ENCODE measurements at regions not wholly inside any gene's neighbourhood (a gene's known extent, or its start where the extent isn't known, plus 50 kb on each side); places are given as distances from the start of the nearest gene placed in this dataset.

- no peak for DNase-seq (ENCODE audit: low read depth, low spot score)
- ChIA-PET POLR2A (no interaction called here), CTCF (no interaction called here)
- no peak overlapping the region for H3K4me3 ChIP-seq (ENCODE audit: low read depth, low read length)
- no peak for TF ChIP-seq CTCF (IDR thresholded peaks at IDR 0.05; ENCODE audit: insufficient read depth, low read length, missing control alignments)
Measured at GRCh38 chr2:22485486-22485885, 899.5 kb upstream of the KLHL29 start.

- ChIA-PET POLR2A (no interaction called here), CTCF (no interaction called here)
- no peak for TF ChIP-seq CTCF (IDR thresholded peaks at IDR 0.05; ENCODE audit: insufficient read depth, low read length, missing control alignments)
- H3K4me3 ChIP-seq (ENCODE audit: low read depth, low read length), result no peak overlapping the region
- DNase-seq (ENCODE audit: low read depth, low spot score), result no peak
Measured at GRCh38 chr2:22486343-22486742, 898.6 kb upstream of the KLHL29 start.

GRCh38 chr2:22487036-22487435, 897.9 kb upstream of the KLHL29 start:
- CTCF ChIA-PET, result no interaction called here

GRCh38 chr2:22487541-22487940, 897.4 kb upstream of the KLHL29 start:
- CTCF ChIA-PET, result no interaction called here
- DNase-seq (ENCODE audit: low read depth, low spot score), result no peak
- no peak for TF ChIP-seq CTCF (IDR thresholded peaks at IDR 0.05; ENCODE audit: insufficient read depth, low read length, missing control alignments)
- POLR2A ChIA-PET, result no interaction called here
- no peak overlapping the region for H3K4me3 ChIP-seq (ENCODE audit: low read depth, low read length)

More at GRCh38 chr2:22487036-22487435, 897.9 kb upstream of the KLHL29 start:
- no peak for TF ChIP-seq CTCF (IDR thresholded peaks at IDR 0.05; ENCODE audit: insufficient read depth, low read length, missing control alignments)
- POLR2A ChIA-PET, result no interaction called here
- H3K4me3 ChIP-seq (ENCODE audit: low read depth, low read length), result no peak overlapping the region
- no peak for DNase-seq (ENCODE audit: low read depth, low spot score)

- no peak for DNase-seq (ENCODE audit: low read depth, low spot score)
- H3K4me3 ChIP-seq (ENCODE audit: low read depth, low read length), result no peak overlapping the region
- ChIA-PET CTCF (interaction anchor here (1.3 kb wide), 1 partner anchor 22 kb away, joined by 3 read pairs; no protein-coding TSS in a partner anchor), POLR2A (no interaction called here)
- TF ChIP-seq CTCF (IDR thresholded peaks at IDR 0.05; ENCODE audit: insufficient read depth, low read length, missing control alignments), result no peak
Measured at GRCh38 chr2:22491442-22491841, 893.5 kb upstream of the KLHL29 start.

GRCh38 chr2:22494156-22494555, 890.8 kb upstream of the KLHL29 start:
- TF ChIP-seq CTCF (IDR thresholded peaks at IDR 0.05; ENCODE audit: insufficient read depth, low read length, missing control alignments), result no peak
- no peak for DNase-seq (ENCODE audit: low read depth, low spot score)
- ChIA-PET POLR2A (no interaction called here), CTCF (no interaction called here)
- no peak overlapping the region for H3K4me3 ChIP-seq (ENCODE audit: low read depth, low read length)

Data from AG04449 (cell line).